WI38 (cell line): ENCODE measurements at regions not wholly inside any gene's neighbourhood (a gene's known extent, or its start where the extent isn't known, plus 50 kb on each side); places are given as distances from the start of the nearest gene placed in this dataset.

Experiments used
- H3K4me3 ChIP-seq: 2 replicates; pipeline ENCODE4 v1.5.1; 2011; ENCODE audit warnings: low read depth, mild to moderate bottlenecking, control low read depth, low read length
- TF ChIP-seq, protein P1 (sequence below): IDR thresholded peaks from 2 replicates; pipeline ENCODE4 v1.5.1; 2012; ENCODE audit warnings: low read depth, mild to moderate bottlenecking, control low read depth, low read length

DNA sequence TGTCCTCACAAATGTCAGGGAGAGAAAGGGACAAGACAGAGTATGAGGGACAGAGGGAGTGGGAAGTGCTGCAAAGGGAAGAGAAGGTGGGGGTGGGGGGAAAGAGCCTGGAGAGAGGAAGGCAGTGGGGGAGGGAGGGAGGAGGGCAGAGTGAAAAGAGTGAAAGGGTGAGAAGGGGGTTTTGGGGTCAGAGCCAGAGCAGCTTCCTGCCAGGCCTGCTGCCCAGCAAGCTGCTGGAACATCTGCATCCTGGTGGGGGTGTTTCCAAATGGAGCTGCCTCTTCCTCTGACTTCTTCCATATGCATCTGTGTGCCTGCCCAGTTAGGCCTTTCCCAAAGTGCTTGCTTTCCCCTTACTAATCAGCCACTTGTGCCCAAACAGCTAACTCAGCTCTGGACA is 94.3 kb upstream of the CELF4 start:
- H3K4me3 ChIP-seq, result no peak overlapping the region
- TF ChIP-seq, protein P1, sequence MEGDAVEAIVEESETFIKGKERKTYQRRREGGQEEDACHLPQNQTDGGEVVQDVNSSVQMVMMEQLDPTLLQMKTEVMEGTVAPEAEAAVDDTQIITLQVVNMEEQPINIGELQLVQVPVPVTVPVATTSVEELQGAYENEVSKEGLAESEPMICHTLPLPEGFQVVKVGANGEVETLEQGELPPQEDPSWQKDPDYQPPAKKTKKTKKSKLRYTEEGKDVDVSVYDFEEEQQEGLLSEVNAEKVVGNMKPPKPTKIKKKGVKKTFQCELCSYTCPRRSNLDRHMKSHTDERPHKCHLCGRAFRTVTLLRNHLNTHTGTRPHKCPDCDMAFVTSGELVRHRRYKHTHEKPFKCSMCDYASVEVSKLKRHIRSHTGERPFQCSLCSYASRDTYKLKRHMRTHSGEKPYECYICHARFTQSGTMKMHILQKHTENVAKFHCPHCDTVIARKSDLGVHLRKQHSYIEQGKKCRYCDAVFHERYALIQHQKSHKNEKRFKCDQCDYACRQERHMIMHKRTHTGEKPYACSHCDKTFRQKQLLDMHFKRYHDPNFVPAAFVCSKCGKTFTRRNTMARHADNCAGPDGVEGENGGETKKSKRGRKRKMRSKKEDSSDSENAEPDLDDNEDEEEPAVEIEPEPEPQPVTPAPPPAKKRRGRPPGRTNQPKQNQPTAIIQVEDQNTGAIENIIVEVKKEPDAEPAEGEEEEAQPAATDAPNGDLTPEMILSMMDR, result no peak

DNA sequence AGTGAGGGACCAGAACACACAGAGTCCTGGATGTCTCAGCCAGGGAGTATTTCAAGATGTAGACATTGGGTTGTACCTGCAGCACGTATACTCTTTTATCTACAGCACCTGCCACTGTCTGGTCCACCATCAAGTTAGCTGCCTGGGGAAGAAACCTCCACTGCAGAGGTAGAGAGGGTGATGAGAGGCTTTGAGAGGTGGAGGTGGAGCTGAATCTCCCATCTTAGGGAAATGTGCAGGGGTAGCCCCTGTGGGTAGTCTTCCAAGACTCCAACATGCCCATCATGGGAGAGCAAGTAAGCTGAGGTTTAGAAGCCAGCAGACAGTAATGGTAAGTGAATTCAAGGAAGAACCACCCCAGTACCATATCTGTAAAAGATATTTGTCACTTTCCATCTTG is 93.3 kb upstream of the CELF4 start:
- TF ChIP-seq, protein P1, result no peak

DNA sequence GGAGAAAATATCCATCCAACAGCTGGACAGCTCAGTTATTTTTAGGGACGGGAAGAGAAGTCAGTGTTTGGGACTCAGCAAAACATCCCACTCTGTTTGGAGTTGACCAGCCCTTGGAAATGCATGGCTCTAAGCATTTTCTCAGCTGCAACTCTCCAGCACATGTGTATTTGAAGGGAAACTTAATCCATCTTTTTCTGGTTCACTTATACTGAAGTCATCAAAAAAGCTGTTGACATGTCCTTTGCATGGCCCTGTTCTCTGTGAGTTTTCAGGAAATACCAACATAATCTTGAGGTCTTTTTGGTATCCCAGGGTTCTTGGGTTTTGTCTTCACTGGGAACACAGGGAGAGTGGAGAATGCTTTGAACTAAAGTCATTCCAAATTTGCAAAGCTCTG is 91.9 kb upstream of the CELF4 start:
- H3K4me3 ChIP-seq, result no peak overlapping the region

More for the DNA sequence above, 93.3 kb upstream of the CELF4 start:
- no peak overlapping the region for H3K4me3 ChIP-seq

DNA sequence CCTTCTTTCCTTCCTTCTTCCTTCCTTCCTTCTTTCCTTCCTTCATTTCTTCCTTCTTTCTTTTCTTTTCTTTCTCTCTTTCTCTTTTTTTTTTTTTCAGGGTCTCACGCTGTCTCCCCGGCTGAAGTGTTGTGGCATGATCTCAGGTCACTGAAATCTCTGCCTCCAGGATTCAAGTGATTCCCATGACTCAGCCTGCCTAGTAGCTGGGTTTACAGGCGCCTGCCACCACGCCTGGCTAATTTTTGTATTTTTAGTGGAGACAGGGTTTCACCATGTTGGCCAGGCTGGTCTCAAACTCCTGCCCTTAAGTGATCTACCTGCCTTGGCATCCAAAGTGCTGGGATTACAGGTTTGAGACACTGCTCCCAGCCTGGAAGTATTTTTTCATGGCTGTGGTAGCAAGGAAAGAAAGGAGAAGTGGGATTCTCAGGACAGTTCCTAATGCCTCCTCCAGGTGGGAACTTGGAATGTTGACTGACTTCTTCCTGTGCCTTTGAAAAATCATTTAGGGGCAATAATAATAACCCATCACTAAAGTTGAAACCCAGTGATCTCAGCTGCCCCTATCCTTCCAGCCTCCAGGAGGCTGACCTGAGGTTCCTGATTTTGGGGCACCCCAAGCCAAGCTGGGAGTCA is 89.3 kb upstream of the CELF4 start:
- H3K4me3 ChIP-seq, result no peak overlapping the region
- TF ChIP-seq, protein P1, result no peak

More for the DNA sequence above, 91.9 kb upstream of the CELF4 start:
- TF ChIP-seq, protein P1, result no peak

DNA sequence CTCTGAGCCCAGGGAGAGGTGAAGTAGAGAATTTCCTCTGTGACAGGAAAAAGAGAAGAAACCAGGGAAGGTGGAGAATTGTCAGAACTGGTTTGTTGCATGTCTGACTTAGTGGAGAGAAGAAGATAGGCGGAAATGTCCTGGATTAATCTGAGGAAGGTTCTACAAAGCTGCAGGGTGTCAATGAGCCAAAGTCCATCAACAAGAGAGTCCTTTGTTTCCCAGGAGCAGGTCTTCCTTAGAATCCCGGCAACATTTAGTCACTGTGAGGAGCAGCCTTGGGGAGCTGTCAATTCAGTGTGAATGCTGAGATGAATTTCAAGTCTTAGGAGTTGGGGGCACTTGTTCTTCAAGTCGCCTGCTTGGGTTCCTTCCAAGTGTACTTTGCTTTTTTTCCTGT is 88.4 kb upstream of the CELF4 start:
- TF ChIP-seq, protein P1, result no peak
- no peak overlapping the region for H3K4me3 ChIP-seq

DNA sequence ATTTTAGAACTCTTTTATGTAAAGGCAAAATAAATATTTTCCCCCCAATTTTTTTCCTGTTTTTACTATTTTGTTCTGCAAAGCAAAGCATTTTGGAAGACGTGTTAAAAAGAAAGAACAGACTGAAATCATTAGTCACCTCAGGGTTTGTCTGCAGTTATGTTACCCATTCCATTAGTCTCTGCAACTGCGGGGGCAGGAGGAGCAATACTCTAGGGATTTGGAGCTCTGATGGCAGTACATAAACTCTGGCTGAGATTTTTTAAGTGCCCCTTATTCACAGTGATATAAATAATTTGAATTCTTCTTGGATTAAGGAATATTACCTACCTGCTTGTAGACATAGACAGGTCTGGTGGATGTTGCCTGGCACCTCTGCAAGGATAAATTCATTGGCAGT is 88.0 kb upstream of the CELF4 start:
- TF ChIP-seq, protein P1, result no peak

DNA sequence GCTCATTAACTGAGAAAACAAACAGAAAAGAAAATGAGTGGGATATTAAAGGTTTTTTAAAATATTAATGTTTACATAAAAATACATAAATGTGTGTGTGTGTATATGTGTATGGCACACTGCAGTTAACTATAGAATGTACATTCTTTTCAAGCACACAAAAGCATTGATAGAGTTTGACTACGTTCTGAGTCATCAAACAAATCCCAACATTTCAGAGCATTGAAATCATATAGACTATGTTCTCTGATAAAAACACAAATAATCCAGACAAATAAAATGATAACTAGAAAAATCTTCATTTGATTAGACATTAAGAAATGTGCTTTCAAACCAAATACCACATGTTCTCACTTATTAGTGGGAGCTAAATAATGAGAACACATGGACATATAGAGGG is 84.3 kb upstream of the CELF4 start:
- TF ChIP-seq, protein P1, result no peak
- no peak overlapping the region for H3K4me3 ChIP-seq

More for the DNA sequence above, 88.0 kb upstream of the CELF4 start:
- no peak overlapping the region for H3K4me3 ChIP-seq
